ENCODE measurements at regions not wholly inside any gene's neighbourhood (a gene's known extent, or its start where the extent isn't known, plus 50 kb on each side); places are given as distances from the start of the nearest gene placed in this dataset.

GRCh38 chr2:52622266-52622665, 1145.3 kb upstream of the CHAC2 start:
- TF ChIP-seq POLR2AphosphoS5 (IDR thresholded peaks at IDR 0.05; ENCODE audit: low read depth, low read length) (no peak), REST (IDR thresholded peaks at IDR 0.05; ENCODE audit: insufficient read depth in 1 of 2, low read depth in 2 of 2, low read length in 2 of 2) (no peak), TAF1 (IDR thresholded peaks at IDR 0.05; ENCODE audit: borderline replicate concordance, insufficient read depth, low read length) (no peak), FOXP2 (optimal IDR thresholded peaks at IDR 0.05; ENCODE audit: borderline replicate concordance, extremely low read depth, extremely low read length, insufficient read depth) (no peak), SIN3A (IDR thresholded peaks at IDR 0.05; ENCODE audit: borderline replicate concordance, insufficient read depth, low read length) (no peak)

- TF ChIP-seq REST (IDR thresholded peaks at IDR 0.05; ENCODE audit: insufficient read depth in 1 of 2, low read depth in 2 of 2, low read length in 2 of 2) (no peak), POLR2AphosphoS5 (IDR thresholded peaks at IDR 0.05; ENCODE audit: low read depth, low read length) (no peak), SIN3A (IDR thresholded peaks at IDR 0.05; ENCODE audit: borderline replicate concordance, insufficient read depth, low read length) (no peak), TAF1 (IDR thresholded peaks at IDR 0.05; ENCODE audit: borderline replicate concordance, insufficient read depth, low read length) (no peak), FOXP2 (optimal IDR thresholded peaks at IDR 0.05; ENCODE audit: borderline replicate concordance, extremely low read depth, extremely low read length, insufficient read depth) (no peak)
These were observed 1154.5 kb upstream of the CHAC2 start for GRCh38 chr2:52613064-52613463.

- no peak for TF ChIP-seq REST (IDR thresholded peaks at IDR 0.05; ENCODE audit: insufficient read depth in 1 of 2, low read depth in 2 of 2, low read length in 2 of 2)
- TF ChIP-seq POLR2AphosphoS5 (IDR thresholded peaks at IDR 0.05; ENCODE audit: low read depth, low read length) = no peak
- no peak for TF ChIP-seq TAF1 (IDR thresholded peaks at IDR 0.05; ENCODE audit: borderline replicate concordance, insufficient read depth, low read length)
- TF ChIP-seq FOXP2 (optimal IDR thresholded peaks at IDR 0.05; ENCODE audit: borderline replicate concordance, extremely low read depth, extremely low read length, insufficient read depth) = no peak
- TF ChIP-seq SIN3A (IDR thresholded peaks at IDR 0.05; ENCODE audit: borderline replicate concordance, insufficient read depth, low read length) = no peak
These were observed 1155.8 kb upstream of the CHAC2 start for GRCh38 chr2:52611759-52612158.

GRCh38 chr2:52608030-52608429, 1159.6 kb upstream of the CHAC2 start:
- no peak for TF ChIP-seq POLR2AphosphoS5 (IDR thresholded peaks at IDR 0.05; ENCODE audit: low read depth, low read length)
- TF ChIP-seq REST (IDR thresholded peaks at IDR 0.05; ENCODE audit: insufficient read depth in 1 of 2, low read depth in 2 of 2, low read length in 2 of 2) = no peak
- TF ChIP-seq SIN3A (IDR thresholded peaks at IDR 0.05; ENCODE audit: borderline replicate concordance, insufficient read depth, low read length) = no peak
- TF ChIP-seq TAF1 (IDR thresholded peaks at IDR 0.05; ENCODE audit: borderline replicate concordance, insufficient read depth, low read length) = no peak
- TF ChIP-seq FOXP2 (optimal IDR thresholded peaks at IDR 0.05; ENCODE audit: borderline replicate concordance, extremely low read depth, extremely low read length, insufficient read depth) = no peak

GRCh38 chr2:52597346-52597745, 1170.3 kb upstream of the CHAC2 start:
- TF ChIP-seq TAF1 (IDR thresholded peaks at IDR 0.05; ENCODE audit: borderline replicate concordance, insufficient read depth, low read length) (no peak), REST (IDR thresholded peaks at IDR 0.05; ENCODE audit: insufficient read depth in 1 of 2, low read depth in 2 of 2, low read length in 2 of 2) (no peak), POLR2AphosphoS5 (IDR thresholded peaks at IDR 0.05; ENCODE audit: low read depth, low read length) (no peak), FOXP2 (optimal IDR thresholded peaks at IDR 0.05; ENCODE audit: borderline replicate concordance, extremely low read depth, extremely low read length, insufficient read depth) (no peak), SIN3A (IDR thresholded peaks at IDR 0.05; ENCODE audit: borderline replicate concordance, insufficient read depth, low read length) (no peak)

Measured in PFSK-1 (cell line).